Mesendoderm (in vitro differentiated cells): ENCODE measurements at regions not wholly inside any gene's neighbourhood (a gene's known extent, or its start where the extent isn't known, plus 50 kb on each side); places are given as distances from the start of the nearest gene placed in this dataset.

Source experiments
- DNase-seq: peaks from one replicate; pipeline ENCODE4 v3.0.0; 2013
- H2AK5ac ChIP-seq: 2 replicates; pipeline ENCODE4 v1.6.1; 2013; ENCODE audit warnings: low read length, inconsistent platforms
- H2BK120ac ChIP-seq: 2 replicates; pipeline ENCODE4 v1.6.1; 2013; ENCODE audit warnings: low read depth, mild to moderate bottlenecking, low read length, moderate library complexity, mixed read lengths
- H2BK15ac ChIP-seq: replicated peaks from 2 replicates; pipeline ENCODE4 v1.6.1; 2013; ENCODE audit warnings: low read depth, mild to moderate bottlenecking, moderate library complexity
- H2BK5ac ChIP-seq: 2 replicates; pipeline ENCODE4 v1.6.1; 2013; ENCODE audit warnings: low read length, inconsistent platforms
- H3K18ac ChIP-seq: 2 replicates; pipeline ENCODE4 v1.6.1; 2013; ENCODE audit warnings: mild to moderate bottlenecking, low read length, mixed read lengths
- H3K23ac ChIP-seq: one replicate; pipeline ENCODE4 v1.6.1; 2013; ENCODE audit warnings: low read length
- H3K27ac ChIP-seq: 2 replicates; pipeline ENCODE4 v1.5.1; 2013; ENCODE audit warnings: low read depth, mild to moderate bottlenecking, inconsistent platforms, low read length, moderate library complexity
- H3K27me3 ChIP-seq: 2 replicates; pipeline ENCODE4 v1.6.1; 2013; ENCODE audit warnings: low read length, control low read depth, mild to moderate bottlenecking, inconsistent platforms; ENCODE audit not compliant: insufficient read depth, poor library complexity
- H3K36me3 ChIP-seq: 2 replicates; pipeline ENCODE4 v1.6.1; 2013; ENCODE audit warnings: low read length, inconsistent platforms; ENCODE audit not compliant: control insufficient read depth, insufficient read depth
- H3K4ac ChIP-seq: one replicate; pipeline ENCODE4 v1.6.1; 2013; ENCODE audit warnings: low read depth, mild to moderate bottlenecking, low read length, moderate library complexity
- H3K4me1 ChIP-seq: 2 replicates; pipeline ENCODE4 v1.6.1; 2013; ENCODE audit warnings: low read depth, low read length, inconsistent platforms; ENCODE audit not compliant: control insufficient read depth
- H3K4me2 ChIP-seq: 2 replicates; pipeline ENCODE4 v1.6.1; 2013; ENCODE audit warnings: low read length
- H3K4me3 ChIP-seq: 2 replicates; pipeline ENCODE4 v1.5.1; 2013; ENCODE audit warnings: mild to moderate bottlenecking, low read length
- H3K56ac ChIP-seq: one replicate; pipeline ENCODE4 v1.6.1; 2013; ENCODE audit warnings: low read length
- H3K79me1 ChIP-seq: 2 replicates; pipeline ENCODE4 v1.6.1; 2013; ENCODE audit warnings: low read length, inconsistent platforms
- H3K79me2 ChIP-seq: 2 replicates; pipeline ENCODE4 v1.6.1; 2013; ENCODE audit warnings: mild to moderate bottlenecking, low read length; ENCODE audit not compliant: control insufficient read depth, insufficient read depth
- H3K9ac ChIP-seq: 2 replicates; pipeline ENCODE4 v1.6.1; 2013; ENCODE audit warnings: low read length, inconsistent platforms
- H4K5ac ChIP-seq: one replicate; pipeline ENCODE4 v1.6.1; 2013; ENCODE audit warnings: low read length
- H4K8ac ChIP-seq: one replicate; pipeline ENCODE4 v1.6.1; 2013; ENCODE audit warnings: low read depth, mild to moderate bottlenecking, control low read depth, low read length, moderate library complexity
- WGBS: extraction: QIAGEN DNeasy Blood & Tissue Kit; methylation state at CpG from one replicate; pipeline ENCODE4 v1.1.7; 2013; ENCODE audit warnings: low lambda C conversion rate, missing lambda C conversion rate; ENCODE audit not compliant: insufficient coverage; ENCODE audit errors: extremely low coverage; 5-methylcytosine and 5-hydroxymethylcytosine counted together

DNA sequence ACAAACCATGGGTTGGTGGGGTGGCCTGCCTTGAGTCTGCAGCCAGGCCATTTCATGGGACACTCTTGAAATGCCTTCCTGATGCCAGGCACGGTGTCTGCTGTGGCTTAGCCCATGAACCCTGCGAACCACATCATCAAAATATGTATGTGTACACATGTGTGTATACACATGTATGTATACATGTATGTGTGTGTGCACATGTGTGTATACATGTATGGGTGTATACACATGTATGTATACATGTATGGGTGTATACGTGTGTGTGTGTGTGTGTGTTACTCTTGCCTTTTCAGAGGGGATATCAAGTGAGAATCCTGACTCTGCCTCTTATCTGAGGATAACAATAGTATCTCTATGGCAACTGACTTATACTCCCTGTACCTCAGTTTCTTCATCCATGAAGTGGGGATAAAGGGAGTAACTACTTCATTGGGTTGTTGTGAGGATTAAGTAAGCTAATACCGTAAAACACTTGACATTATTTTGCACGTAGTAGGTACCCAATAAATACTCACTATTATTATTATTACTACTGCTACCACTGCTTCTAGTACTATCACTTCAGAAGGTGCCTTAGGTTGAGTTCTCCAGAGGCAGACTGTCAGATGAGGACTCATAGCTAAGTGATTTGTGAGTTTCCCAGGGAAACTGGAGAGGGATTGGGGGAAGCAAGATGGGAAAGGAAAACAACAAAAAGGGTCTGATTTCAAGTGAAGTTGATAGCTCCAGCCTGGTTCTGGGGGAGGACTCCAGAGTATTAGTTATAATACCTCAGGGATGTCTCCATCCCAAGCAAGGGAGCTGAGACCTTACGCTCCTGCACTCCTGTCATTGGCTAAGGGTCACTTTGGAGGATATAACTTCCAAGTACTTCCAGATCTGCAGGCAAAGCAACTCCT lies 110.5 kb downstream of the VEGFA start:
- Histone ChIP-seq H3K4ac (no peak overlapping the region), H3K23ac (no peak overlapping the region), H3K4me1 (no peaks in the 10 kb centered on the region), H4K5ac (no peak overlapping the region), H3K27me3 (no peaks in the 10 kb centered on the region), H2BK5ac (no peak overlapping the region), H3K79me2 (no peaks in the 10 kb centered on the region), H3K79me1 (no peaks in the 10 kb centered on the region), H2BK120ac (no peak overlapping the region), H3K27ac (no peak overlapping the region), H2BK15ac (no peak overlapping the region), H3K9ac (no peak overlapping the region), H3K4me2 (no peak overlapping the region), H3K36me3 (no peaks in the 10 kb centered on the region), H3K4me3 (no peak overlapping the region), H3K18ac (no peak overlapping the region), H2AK5ac (no peak overlapping the region), H4K8ac (no peak overlapping the region), H3K56ac (no peak overlapping the region)
- DNase-seq, result no peak
- no CpG with 5 or more reads among the region's 6 CpGs for WGBS

DNA sequence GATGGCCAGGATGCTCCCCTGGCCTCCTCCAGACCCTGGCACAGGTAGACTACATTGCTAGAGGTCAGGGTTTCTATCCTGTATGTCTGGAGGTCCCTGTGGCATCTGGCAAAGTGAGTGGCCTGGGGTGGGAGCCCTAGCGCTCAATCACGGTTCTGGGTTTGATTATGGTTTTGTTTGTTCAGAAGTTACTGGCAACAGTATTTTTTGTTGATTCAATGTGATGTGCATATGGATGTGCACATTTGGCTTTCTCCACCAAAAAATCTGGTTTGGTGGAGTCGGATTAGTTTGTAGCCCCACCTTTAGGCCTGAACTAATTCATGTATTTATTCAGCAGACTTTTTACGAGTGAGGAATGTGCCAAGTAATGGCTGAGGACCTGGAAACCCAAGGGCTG lies 109.7 kb downstream of the VEGFA start:
- H2BK5ac ChIP-seq, result no peak overlapping the region
- no peak overlapping the region for H3K4me3 ChIP-seq
- H3K79me2 ChIP-seq, result no peaks in the 10 kb centered on the region
- H3K18ac ChIP-seq, result no peak overlapping the region
- WGBS, result no CpG with 5 or more reads among the region's 4 CpGs
- no peak overlapping the region for H4K5ac ChIP-seq
- DNase-seq, result no peak
- no peak overlapping the region for H4K8ac ChIP-seq
- no peak overlapping the region for H3K27ac ChIP-seq
- H3K79me1 ChIP-seq, result no peaks in the 10 kb centered on the region
- no peak overlapping the region for H3K56ac ChIP-seq
- H3K23ac ChIP-seq, result no peak overlapping the region
- no peak overlapping the region for H3K4ac ChIP-seq
- no peak overlapping the region for H3K4me2 ChIP-seq
- no peak overlapping the region for H2BK15ac ChIP-seq
- no peak overlapping the region for H3K9ac ChIP-seq
- no peak overlapping the region for H2BK120ac ChIP-seq
- no peaks in the 10 kb centered on the region for H3K36me3 ChIP-seq
- no peaks in the 10 kb centered on the region for H3K4me1 ChIP-seq
- H2AK5ac ChIP-seq, result no peak overlapping the region
- H3K27me3 ChIP-seq, result no peaks in the 10 kb centered on the region

DNA sequence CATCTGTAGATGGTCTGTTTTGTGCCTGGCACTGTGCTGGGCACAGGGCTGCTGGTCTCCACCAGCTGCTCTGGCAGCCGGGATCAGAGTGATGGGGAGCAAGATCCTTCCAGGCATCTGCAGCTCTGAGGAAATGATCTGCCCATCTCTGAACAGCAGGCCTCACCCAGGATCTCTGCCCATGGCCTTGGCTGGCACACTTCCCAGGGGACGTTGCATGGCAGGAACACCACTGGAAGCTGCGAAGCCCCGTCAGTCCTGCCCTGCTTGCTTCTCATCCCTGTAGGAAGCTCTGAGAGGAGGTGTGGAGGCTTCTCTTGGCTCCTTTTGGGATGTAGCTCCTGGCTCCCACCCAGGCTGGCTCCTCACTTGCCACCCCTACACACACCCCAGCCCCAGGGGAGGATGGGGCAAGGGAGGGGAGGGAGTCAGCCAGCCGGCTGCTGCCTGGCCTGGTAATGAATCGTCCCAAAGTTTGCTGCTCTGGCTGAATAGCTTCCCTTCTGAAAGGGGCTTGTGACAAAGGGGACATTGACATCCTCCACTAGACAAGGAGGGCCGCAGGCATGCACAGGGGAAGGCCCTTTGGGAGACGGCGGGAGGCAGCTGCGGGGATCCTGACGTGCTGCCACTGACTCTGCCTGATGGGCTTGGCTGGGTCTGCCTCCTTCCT lies 108.9 kb downstream of the VEGFA start:
- H2BK120ac ChIP-seq, result no peak overlapping the region

DNA sequence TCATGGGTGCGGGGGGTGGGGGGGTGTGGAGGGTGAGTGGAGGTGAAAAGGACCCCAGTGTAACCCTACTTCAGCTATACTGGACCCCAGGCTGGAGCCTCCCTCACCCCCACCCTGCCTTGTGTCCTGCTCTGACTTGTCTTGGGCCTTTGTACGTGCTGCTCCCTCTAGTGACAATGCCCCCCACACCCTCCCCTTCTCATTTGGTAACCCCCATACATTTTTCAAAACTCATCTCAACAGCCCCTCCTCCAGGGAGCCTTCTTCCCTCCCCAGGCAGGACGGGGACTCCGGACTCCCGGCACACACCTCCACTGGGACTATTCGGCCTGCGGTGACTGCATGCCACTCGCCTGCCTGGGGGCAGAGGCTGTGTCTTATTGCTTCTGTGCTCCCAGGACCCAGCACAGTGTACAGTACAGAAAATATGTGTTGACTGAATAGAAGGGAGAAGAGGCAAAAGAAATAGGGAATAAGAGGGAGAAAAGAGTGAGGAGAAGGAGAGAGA lies 108.2 kb downstream of the VEGFA start:
- Histone ChIP-seq H4K5ac (no peak overlapping the region), H3K4me3 (no peak overlapping the region)
- WGBS, result no CpG with 5 or more reads among the region's 8 CpGs

More for the DNA sequence above, 108.9 kb downstream of the VEGFA start:
- no CpG with 5 or more reads among the region's 11 CpGs for WGBS
- Histone ChIP-seq H3K36me3 (no peaks in the 10 kb centered on the region), H3K18ac (no peak overlapping the region), H3K56ac (no peak overlapping the region), H3K4me3 (no peak overlapping the region), H3K27me3 (no peaks in the 10 kb centered on the region), H3K23ac (peak overlapping the region; percentile 4), H3K4me1 (no peaks in the 10 kb centered on the region), H3K79me1 (no peaks in the 10 kb centered on the region), H3K79me2 (no peaks in the 10 kb centered on the region), H3K9ac (no peak overlapping the region), H2AK5ac (no peak overlapping the region), H4K5ac (no peak overlapping the region), H3K27ac (no peak overlapping the region), H2BK15ac (no peak overlapping the region), H3K4ac (no peak overlapping the region), H3K4me2 (no peak overlapping the region), H2BK5ac (no peak overlapping the region), H4K8ac (no peak overlapping the region)
- no peak for DNase-seq

DNA sequence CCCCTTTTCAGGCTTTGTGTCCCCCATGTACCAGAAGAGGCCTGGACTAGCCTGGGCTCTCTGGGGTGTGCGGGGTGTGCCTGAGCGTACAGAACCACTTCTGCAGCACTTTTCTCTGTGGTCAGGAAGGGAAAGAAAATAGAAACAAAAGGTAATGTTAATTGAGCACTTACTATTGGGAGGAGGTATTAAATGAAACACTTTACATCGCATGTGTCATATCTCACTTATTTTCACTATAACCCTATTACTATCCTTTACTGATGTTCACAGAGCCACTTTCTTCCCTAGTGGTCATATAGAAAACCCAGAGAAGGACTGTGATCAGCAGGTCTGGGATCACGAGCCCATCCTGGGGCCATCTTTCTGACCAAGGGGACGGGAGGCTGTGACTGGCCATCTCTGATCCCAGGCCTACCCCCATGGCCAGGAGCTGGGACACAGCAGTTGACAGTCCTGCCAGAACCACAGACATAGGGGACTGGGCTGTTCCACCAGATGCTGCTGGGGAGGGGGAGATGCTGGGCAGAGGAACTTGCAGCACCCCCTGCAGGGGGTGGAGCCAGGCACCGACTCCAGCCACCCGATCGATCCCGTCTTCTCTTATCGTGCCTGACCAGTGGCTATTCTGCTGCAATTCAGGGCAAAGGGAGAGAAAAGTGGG lies 107.6 kb downstream of the VEGFA start:
- Histone ChIP-seq H4K8ac (no peak overlapping the region), H3K9ac (no peak overlapping the region), H3K79me2 (no peaks in the 10 kb centered on the region), H3K4me1 (no peaks in the 10 kb centered on the region), H3K23ac (no peak overlapping the region), H2BK15ac (no peak overlapping the region), H3K4me3 (no peak overlapping the region), H3K36me3 (no peaks in the 10 kb centered on the region), H3K18ac (no peak overlapping the region), H3K56ac (no peak overlapping the region), H3K4ac (no peak overlapping the region), H3K4me2 (no peak overlapping the region), H2BK5ac (no peak overlapping the region), H4K5ac (no peak overlapping the region), H3K27ac (no peak overlapping the region), H3K27me3 (no peaks in the 10 kb centered on the region), H3K79me1 (no peaks in the 10 kb centered on the region), H2BK120ac (no peak overlapping the region), H2AK5ac (no peak overlapping the region)
- peak; percentile 45 for DNase-seq
- no CpG with 5 or more reads among the region's 10 CpGs for WGBS

More for the DNA sequence above, 108.2 kb downstream of the VEGFA start:
- H3K23ac ChIP-seq, result no peak overlapping the region
- H2AK5ac ChIP-seq, result no peak overlapping the region
- H3K4me1 ChIP-seq, result no peaks in the 10 kb centered on the region
- no peak overlapping the region for H3K18ac ChIP-seq
- H3K36me3 ChIP-seq, result no peaks in the 10 kb centered on the region
- H3K9ac ChIP-seq, result no peak overlapping the region
- H2BK5ac ChIP-seq, result no peak overlapping the region
- H2BK15ac ChIP-seq, result no peak overlapping the region
- H3K79me1 ChIP-seq, result no peaks in the 10 kb centered on the region
- H3K56ac ChIP-seq, result no peak overlapping the region
- H2BK120ac ChIP-seq, result no peak overlapping the region
- no peaks in the 10 kb centered on the region for H3K79me2 ChIP-seq
- no peak for DNase-seq
- H3K27ac ChIP-seq, result no peak overlapping the region
- no peak overlapping the region for H3K4ac ChIP-seq
- no peak overlapping the region for H4K8ac ChIP-seq
- no peaks in the 10 kb centered on the region for H3K27me3 ChIP-seq
- H3K4me2 ChIP-seq, result no peak overlapping the region
